DMS 273 treated with DMSO at 0.1 percent for 48 hours (cell line): ENCODE measurements at regions not wholly inside any gene's neighbourhood (a gene's known extent, or its start where the extent isn't known, plus 50 kb on each side); places are given as distances from the start of the nearest gene placed in this dataset.

Experiments
- DNase-seq: peaks from one replicate; lab custom pipeline; 2025; lab: John Stamatoyannopoulos, UW

DNA sequence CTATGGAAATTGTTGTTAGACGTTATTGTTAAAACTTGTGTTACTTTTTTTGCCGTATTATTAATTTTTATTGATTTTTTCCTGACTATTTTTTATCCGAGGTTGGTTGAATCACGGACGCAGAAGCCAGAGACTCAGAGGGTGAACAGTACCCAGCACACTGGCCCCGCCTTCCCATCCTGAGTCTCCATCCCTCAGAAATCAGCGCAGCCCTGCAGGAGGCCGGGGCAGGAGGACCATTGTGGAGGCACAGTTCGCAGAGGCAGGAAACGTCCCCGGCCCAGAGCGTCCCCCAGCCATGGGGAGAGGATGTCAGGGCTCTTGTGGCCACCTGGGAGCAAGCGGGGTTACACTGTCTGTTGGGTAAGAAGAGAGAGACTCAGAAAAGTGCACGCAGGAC is 843.0 kb downstream of the BRD1 start:
- no peak for DNase-seq

DNA sequence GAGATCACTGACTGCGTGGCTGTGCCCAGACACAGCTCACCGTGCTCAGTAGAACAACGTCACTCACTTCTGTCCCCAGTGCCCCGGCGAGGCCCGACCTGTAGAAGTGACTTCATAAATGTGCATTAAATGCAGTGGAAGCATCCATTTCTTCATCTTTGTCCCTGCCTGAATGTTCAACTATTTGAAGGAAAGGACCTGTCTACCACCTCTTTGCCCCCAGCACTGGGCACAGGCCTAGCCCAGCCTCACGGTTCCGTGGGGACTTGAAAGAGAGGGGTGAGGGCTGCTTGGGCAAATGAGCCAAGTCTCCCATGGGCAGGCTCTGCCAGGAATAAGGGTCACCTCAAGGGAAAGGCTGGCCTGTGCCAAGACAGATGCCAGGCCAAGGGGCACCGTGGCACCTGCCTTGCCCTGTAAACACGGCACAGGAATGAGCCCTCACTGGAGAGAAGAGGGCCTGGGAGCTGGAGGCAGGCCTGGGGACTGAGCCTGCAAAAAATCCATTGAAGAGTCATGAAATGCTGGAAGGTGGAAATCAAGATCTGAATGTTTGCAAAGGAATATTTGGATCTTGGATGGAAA is 845.3 kb downstream of the BRD1 start:
- no peak for DNase-seq

DNA sequence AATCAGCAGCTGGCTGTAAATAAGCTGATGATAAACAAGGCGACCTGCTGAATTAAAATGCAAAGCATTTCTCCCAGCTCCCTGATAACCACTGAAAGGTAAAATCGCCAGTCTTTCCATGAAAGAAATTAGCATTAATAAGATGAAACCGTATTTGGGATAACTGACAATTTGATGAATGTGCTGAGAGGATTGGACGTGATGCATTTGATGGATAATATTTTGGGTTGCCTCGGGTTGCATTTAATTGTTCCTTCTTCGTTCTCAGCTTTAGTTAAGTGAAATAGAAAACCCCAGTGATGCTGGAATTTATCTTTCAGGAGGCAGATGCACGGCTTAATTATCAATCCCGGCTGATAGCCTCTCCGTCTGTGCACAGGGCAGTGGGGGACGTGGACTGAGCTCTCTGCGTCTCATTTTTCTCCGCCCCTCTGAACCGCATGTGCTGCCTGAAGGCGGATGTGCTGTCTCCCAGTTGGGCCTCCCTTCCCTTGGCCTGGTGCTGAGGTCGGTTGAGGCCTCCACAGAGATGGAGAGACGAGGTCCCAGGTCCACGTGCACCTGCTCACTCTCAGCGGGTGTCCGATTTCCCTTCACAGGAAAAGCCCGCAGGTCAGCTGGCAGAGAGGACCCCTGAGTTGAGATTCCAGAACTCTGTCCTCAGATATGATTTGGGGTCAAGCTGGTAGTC is 846.2 kb downstream of the BRD1 start:
- no peak for DNase-seq

DNA sequence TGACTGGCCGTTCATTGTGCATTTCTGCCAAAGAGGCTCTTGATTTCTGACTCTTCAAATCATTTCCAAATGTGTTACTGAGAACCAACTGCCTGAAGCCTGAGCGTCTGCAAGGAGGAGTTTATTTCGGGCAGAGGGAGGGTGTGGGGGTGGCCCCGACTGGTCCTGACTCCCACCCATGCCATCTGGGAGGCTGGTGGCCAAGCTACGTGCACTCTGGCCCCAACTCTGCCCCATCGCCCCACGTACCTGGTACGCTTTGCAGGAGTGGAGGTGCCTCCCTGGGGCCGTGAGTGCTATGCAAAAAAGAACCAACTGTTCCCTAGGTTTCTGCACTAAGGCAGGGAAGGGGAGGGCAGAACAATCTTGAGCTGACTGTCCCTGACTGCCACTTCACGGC is 846.8 kb downstream of the BRD1 start:
- DNase-seq: no peak

DNA sequence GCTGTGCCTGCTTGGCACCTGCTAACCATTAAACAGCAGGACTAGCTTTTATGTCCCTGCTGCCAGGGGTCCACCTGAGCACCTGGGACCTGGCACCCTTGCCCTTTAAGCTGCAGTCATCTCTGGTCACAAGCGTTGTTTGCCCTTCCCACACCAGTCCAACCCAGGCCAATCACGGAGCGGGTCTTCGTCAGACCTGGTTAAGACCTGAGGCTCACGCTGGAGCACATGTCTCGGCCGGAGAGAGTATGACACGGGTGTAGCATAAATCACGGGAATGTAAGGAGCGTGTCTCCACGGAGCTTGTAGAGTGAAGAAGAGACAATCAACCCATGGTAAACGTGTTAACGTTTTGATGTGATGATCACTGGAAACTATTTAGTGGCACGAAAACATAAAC is 847.3 kb downstream of the BRD1 start:
- DNase-seq: no peak

DNA sequence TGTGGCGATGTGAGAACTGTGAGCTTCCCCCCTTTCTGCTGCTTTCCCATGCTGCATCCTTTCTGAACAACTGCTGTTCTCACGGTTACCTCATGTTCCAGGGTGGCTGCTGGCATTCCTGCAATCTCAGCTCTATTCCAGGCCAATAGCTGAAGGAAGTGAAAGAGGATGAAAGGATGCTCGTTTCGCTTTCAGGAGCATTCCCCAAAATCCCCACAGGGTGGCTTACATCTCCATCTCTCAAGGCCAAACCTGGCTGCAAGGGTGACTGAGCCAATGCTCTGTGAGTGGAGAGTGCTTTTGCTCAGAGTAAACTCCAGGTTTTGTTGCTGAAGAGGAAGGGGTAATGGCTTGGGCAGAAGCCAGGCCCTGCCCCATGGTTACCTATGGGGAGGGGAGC is 848.2 kb downstream of the BRD1 start:
- no peak for DNase-seq

DNA sequence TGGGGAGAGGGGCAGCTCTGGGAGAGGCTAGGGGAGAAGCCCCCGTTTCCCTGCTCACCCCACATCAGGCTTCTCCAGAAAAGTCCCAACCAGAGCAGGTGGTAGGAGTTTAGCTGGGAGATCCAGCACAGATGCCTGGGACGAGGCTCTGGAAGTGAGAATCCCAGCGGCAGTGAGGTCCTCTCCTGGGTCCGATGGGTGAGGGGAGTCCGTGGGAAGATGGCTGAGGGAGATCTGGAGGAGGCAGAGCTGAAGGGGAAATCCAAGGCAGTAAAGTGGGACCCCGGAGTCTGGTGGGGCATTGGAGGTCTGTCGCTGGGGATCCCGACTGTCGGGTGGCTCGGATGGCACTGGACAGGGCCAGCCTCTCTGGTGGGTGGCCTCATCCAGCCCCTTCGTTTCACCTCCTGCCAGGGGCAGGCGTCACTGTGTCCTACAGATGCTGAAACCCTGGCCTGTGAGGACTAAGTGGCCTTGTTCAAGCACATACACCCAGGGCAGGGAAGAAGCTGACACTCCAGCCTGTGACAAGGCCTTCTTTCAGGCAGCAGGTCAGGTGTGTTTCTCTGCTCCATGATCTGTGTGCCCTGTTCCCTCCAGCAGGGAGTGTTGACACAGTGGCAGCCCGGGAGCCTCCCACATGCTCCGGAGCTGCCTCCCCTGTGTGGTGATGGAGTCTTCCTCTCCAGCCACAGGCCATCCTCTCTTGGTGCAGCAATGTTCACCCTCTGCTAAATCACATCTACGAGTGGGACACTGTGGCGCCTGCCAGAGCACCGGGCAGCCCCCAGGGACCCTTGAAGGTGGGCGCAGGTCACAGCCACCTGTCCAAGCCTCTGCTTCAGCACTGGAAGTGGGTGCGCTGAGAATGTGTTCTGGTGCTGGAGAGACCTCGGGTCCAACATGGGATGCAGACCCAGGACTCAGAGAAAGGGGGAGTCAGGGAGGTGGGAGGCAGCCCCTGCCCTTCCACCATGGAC is 850.8 kb downstream of the BRD1 start:
- DNase-seq: no peak

DNA sequence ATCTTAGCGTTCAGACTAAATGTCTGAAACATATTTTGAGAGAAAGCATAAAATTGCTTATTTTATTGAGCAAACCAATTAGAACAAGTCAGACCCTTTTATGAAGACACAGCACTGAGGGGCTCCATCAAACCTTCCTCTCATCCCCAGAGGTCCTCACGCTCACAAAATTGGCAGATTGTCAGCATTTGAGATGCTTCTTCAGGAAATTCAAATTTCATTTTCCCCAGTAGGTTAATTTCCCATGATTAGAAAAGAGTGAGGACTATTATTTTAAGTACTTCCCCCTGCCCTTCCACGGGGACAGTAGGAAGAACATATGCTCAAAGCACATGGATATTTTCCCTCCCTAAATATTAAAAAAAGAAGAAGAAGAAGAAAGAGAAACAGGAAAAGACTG is 851.8 kb downstream of the BRD1 start:
- DNase-seq: no peak

DNA sequence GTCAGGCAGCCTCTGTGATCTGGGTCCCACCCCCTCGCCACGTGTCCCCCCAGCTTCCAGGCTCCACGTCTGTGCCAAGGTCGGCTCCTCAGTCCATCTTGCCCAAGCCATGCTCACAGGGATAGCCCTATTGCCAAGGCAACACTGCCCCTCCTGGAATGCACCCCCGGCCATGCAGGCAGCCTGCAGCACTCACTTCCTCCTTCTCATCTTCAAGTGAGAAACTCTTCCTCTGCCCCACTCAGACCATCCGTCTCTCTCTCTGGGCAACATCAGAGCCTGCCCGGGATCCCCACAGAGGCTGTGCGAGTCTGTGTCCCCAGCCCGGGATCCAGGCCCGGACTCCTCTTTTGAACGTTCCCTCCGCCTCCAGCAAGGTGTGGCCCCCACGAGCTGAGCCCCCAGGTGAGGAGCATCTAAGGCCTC is 852.3 kb downstream of the BRD1 start:
- DNase-seq: no peak

DNA sequence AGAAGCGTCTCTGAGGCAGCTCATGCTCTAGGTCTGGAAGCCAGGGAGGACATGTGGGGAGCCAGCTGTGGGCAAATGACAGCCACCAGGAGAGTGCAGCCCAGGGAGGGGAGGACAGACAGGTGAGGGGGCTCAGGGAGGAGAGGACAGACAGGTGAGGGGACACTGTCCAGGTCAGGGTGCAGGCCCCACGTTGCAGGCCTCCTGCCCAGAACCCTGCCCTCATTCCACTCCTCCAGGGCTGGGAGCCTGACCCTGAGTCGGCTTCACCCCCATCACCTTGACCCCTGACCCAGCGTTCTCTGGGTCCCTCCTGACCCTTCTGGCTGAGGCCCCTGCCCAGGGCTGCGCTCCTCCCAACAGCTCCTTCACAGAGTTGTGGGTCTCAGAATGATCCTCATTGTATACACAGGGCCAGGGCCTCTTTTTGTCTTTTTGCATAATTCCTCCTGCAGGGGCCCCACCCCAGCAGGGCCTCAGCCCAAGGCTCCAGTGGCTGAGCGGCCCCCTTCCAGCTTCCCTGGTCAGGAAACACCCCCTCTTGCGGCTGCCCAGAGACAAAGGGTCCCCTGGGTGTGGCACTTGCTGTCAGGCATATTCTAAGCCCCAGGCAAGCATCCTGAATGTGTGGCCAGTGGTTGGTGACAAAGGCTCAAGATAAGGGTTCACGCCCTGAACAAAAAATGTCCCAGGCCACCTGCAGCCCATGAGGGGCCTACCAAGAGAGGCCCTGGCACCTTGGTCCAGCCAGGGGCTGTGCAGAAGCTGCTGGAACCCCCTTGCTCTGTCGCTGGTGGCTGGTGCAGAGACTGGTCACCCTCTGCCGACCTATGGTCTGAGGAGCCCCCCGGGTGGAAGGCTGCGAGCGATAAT is 853.0 kb downstream of the BRD1 start:
- no peak for DNase-seq

DNA sequence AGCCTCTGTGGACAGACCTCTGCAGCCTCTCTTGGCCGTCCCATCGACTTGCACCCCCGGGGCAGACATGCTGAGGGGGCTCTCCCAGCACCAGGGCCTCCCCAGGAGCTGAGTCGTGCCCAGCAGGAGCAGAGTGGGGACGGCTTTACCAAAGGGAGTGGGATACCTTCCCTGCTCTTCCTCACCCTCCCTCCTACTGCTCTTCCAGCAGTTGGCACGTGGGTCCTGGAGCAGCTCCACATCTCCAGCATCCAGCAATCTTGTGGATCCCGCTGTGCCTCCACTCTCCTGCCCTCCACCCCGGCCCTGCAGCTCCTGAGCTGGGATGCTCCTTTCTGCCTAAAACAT is 854.0 kb downstream of the BRD1 start:
- DNase-seq: no peak

DNA sequence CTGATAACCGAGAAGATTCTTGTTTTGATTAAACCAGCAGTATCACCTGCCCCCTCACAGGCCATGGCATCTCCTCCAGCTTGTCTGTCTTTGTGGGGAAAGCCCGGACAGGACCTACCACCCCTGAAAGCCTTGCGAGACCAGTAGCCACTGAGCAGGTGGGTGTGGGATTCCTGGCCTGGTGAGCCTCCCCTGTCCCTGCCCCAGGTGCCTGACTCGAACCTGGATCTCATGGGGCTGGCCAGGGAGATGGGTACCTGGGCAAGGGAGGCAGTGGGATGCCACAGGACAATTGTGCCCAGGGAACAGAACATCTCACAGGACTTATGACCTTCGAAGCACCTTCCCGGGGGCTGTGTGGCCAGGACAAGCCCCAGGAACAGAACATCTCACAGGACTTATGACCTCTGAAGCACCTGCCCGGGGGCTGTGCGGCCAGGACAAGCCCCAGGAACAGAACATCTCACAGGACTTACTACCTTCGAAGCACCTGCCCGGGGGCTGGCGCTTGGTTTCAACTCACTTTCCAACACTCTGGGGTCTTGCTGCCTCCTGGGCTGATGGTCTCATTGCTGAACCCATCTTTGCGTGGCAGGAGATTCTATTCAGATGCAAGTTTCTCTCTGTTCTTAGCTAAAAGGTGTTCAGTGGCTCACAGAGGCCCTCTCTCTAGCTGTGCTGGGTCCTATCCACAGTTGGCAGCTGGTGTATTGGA is 854.5 kb downstream of the BRD1 start:
- DNase-seq: no peak

DNA sequence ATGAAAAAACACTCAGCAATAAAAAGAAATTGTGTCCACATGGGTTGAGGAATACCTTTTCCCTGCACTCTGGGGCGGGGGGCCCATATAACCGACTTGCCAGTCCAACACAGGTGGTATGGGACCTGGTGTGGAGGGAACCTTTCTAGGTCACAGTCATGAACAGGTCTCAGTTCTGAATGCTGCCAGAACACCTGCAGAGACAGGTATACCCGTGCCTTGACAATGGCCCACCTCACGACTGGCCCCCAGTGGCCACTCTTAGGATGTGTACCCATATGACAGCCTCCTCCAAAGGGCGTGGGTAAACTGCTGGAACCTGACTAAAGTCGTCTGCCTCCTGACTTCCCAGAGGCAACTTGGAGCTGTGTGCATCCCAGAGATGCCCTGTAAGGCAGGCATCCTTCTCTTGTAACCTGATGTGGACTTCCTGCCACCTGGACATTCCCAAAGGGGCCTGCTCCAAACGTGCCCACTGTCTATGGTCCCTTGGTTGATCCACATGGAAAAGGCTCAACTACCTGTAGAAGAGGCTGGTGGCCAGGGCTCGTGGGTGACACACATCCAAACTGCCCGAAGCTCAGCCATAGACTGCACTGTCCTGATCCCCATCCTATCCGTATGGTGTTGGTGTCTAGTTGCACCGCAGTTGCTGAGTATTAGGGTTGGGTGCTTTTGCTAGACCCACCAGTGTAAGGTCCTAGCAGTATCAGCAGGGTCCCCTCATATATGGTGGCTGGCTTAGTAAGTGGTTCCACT is 859.3 kb downstream of the BRD1 start:
- DNase-seq: no peak

DNA sequence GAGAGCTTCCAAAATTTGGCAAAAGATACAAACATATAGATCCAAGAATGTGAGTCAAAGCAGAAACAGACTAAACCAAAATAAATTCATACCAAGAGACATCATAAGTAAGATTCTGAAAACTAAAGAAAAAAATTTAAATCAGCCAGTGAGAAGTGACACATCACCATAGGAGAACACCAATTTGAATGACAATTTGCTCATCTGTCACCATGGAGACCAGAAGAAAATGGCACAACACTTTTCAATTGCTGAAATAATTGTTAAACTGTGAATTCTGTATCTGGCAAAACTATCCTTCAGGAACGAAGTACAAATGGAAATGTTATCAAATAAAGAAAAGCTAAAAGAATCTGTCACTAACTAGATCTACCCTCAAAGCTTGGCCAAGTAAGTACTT is 864.3 kb downstream of the BRD1 start:
- no peak for DNase-seq

DNA sequence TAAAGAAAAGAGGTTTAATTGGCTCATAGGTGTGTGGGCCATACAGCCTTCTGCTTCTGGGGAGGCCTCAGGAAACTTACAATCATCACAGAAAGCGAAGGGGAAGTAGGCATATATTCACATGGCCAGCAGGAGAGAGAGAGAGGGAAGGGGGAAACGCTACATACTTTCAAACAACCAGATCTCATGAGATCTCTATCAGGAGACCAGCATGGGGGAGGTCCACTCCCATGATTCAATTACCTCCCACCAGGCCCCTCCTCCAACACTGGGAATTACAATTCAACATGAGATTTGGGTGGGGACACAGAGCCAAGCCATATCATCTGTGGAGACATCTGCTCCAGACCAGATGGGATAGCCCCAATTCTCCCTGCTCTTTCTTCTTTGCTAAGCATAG is 866.0 kb downstream of the BRD1 start:
- no peak for DNase-seq

DNA sequence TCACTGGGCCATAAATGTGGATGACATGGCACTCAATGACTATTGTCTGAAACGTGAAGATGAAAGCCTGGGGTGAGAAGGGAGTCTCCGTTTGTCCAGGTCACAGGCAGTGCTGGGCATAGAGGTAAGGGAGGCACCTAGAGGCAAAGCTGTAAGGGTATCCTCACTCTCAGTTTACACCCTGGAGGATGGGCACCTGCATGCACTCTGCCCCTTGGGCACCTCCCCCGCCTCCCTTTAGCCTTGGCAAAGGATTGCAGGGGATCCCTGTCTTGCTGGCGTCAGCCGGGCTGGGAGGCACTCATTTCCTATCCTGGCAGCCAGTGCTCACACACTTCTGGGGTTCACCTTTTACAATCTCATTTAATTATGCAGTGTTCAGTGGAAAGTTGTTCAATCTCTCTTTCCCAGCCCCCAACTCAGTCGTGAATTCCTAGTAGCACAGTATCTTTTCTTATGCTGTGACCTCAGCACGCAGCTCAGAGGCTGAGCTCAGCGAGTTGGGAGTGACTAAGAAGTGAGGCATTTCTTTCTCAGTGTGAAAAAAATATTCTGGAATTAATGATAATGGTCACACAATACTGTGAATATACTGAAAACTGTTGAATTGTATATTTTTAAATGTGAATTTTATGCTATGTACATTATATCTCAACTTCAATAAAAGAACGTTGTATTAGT is 866.6 kb downstream of the BRD1 start:
- no peak for DNase-seq

DNA sequence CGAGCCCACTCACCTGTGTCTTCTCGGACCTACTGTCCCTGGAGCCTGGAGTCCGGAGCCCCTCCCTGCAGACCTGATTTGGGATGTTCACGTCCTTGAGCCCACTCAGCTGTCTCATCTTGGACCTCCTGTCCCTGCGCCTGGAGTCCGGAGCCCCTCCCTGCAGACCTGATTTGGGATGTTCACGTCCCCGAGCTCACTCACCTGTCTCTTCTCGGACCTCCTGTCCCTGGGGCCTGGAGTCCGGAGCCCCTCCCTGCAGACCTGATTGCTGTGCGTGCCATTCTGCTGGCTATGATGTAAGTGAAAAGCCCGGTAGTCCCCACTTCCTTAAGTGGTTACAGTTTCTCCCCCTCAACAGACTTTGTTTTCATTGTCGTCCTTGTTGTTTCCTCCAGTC is 867.1 kb downstream of the BRD1 start:
- DNase-seq: no peak

DNA sequence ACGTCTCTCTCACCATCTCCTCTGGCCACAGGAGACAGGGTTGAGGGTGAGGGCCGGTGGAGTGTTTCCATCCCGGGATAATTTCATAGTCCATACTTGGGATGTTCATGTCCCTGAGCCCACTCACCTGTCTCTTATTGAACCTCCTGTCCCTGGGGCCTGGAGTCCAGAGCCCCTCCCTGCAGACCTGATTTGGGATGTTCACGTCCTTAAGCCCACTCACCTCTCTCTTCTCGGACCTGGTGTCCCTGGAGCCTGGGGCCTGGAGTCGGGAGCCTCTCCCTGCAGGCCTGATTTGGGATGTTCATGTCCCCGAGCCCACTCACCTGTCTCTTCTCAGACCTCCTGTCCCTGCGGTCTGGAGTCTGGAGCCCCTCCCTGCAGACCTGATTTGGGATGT is 868.2 kb downstream of the BRD1 start:
- DNase-seq: no peak

DNA sequence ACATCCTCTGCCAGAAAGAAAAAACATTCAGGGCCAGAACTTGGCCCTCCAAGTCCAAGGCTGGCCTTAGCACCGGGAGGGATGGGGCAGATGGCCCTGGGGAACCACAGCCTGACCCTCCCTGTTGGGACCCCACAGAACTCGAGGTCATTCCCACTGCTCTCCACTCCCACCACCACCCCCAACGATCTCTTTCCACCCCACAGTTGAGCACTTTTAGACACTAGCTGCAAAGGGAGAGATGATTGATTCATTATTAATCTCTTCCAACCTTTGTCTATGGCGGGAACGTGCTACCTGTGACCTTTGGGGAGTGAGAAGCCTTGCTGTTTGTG is 869.7 kb downstream of the BRD1 start:
- DNase-seq: no peak

DNA sequence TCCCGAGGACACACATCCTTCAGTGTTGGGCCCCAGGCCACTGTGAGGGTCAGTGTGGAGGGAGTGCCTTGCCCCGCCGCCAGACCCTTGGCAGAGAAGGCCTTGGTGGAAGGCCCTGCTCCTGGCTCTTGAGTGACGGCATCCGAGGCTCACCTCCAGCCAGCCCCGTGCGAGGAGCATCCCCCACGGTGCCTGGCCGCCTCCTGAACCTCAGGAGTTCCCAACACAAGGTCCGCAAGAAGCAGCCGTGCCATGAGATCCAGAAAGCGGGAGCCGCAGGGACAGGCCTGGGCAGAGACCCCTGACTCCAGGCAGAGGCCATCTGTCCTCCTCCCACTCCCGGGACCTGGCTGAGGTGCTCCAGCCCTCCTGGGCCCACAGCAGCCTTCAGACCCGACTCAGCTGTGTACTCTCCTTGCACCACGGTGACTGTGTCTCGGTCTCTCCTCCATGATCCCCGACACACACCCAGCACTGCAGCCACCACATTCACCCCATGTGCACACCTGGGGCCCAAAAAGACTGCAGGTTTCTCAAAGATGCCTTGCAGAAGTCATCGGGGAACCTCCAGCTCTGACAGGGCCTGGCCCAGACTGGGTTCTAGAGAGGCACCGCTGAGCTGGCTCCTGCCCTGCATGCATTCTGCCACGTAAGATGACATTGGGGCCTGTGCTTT is 870.2 kb downstream of the BRD1 start:
- DNase-seq: no peak
